ENCODE measurements at regions not wholly inside any gene's neighbourhood (a gene's known extent, or its start where the extent isn't known, plus 50 kb on each side); places are given as distances from the start of the nearest gene placed in this dataset.
"Not testable (repeated sequence)": the region's sequence is repeated elsewhere in the genome, so short reads cannot be mapped to it uniquely, and the experiment has no call there.

DNA sequence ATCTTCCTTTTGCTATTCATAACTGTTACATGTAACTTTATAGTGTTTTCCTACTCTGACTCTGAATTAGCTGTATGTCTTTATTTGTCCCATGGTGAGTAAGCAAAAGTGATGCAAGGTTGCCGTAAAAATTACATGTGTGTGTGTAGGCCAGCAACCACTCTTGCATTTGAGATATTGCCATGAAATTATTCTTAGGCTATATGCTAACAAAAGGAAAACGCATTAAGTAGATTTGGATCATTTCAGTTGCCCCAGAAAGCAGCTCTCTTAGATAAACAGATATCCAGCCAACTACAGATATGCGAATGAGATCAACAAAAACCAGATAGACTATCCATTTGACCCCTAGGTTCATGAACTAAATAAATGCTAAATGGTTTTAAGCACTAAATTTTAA is 73.6 kb downstream of the CYLC2 start:
- DNase-seq, result no peak

DNA sequence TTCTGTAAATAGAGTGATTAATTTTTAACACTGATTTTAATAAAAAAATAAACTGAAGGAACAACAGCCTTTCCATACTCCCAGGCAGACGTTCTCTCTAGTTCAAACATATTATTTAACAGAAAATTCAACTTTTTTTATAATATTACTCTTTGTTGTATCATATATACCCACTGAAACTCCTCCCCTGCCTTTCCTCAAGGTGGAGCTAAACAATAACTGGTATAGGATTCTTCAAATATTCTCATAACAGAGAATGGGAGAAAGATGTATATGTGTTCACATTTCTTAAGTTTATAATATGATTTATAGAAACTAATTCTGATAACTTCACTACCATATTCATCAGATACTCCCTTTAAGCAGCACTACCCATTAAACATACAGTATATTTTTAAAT is 83.4 kb downstream of the CYLC2 start:
- DNase-seq, result no peak

DNA sequence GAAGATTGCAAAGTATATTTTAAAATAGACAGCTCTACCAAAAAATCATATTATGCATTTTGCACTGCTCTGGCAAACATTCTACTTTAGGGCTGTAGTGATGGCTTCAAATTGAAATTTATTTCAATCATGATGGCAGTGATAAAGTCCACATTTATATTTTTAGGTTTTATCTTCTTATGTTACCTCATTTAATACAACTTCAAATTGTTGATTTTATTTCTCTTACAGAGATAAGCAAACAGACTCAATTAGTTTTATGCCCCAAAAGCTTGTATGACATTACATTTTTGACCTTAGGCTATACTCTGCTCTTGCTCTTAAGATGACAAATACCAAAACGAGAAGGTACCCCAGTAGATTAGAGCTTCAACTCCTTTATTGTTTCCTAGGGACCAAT is 87.4 kb downstream of the CYLC2 start:
- DNase-seq, result no peak

DNA sequence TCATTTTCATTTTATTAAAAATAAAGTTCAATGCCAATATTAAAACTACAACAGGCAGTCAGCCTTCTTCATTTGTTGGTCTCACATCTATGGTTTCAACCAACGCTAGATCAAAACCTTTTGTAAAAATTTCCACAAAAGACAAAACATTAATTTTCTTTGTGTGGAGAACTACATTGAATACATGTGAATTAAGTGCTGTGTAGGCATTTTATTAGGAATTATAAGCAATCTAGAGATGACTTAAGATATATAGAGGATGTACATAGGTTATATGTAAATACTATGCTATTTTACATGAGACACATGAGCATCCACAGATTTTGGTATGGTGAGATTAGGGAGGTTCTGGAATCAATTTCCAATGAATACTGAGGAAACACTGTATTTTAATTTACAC is 94.2 kb downstream of the CYLC2 start:
- DNase-seq, result no peak

DNA sequence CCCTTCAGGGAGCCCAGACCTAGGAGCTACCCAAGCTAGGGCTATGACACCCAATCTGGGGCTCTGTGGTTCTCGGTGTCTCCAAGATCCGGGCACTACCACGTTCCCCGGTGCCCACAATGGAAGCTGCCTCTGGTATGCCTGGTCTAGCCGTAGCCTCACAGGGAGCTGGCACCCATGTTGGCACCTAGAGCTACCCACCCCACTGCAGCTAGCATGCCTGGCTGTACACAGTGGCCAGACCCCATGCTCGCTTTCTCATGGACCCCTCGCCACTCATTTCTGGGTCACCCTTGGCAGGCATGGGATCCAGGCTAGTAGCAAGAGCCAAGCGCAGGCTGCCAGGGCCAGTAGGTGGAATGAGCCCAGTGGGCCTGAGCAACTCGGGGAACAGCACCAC is 109.0 kb downstream of the CYLC2 start:
- no peak for DNase-seq

DNA sequence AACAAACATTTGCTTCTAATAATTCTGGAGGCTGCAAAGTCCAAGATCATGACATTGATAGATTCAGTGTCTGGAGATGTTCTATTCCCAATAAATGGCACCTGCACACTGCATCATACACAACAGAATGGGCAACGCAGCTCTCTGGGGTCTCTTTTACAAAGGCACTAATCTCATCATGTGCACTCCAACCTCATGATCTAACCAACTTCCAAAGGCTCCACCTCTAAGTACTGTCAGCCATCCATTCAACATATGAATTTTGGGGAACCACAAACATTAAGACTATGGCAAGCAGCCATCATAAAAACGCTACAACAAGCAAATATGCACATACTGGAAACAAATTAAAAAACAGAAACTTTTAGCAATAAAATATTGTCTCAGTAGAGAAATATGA is 121.1 kb downstream of the CYLC2 start:
- no peak for DNase-seq

DNA sequence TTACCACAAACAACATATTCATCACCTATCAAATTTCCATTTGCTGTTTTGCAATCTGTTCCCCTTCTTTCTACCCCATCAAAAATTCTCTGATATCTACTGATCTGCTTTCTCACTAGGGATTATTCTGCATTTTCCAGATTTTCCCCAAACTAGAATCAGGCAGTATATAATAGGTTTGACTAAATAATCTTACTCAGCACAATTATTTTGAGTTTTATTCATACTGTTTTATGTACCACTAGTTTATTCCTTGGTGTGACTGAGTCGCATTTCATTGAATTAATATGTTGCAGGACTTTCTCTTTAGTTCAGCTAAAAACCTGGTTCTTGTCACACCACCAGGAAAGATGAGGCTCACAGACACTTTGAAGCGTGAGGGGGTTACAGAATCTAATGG is 131.4 kb downstream of the CYLC2 start:
- no peak for DNase-seq

DNA sequence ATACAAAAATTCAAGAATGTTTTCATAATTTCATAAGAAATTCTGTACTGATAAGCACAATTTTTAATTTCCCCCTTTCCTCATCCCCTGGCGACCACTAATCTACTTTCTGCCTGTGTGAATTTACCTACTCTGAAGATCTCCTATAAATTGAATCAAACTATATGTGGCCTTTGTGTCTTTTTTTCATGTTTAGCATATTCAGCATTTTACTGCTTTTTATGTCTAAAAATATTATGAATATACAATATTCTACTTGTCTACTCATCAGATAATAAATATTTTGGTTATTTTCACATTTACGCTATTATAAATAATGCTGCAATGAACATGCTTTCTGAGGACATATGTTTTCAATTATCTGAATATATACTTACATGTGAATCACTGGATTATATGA is 144.8 kb downstream of the CYLC2 start:
- no peak for DNase-seq

DNA sequence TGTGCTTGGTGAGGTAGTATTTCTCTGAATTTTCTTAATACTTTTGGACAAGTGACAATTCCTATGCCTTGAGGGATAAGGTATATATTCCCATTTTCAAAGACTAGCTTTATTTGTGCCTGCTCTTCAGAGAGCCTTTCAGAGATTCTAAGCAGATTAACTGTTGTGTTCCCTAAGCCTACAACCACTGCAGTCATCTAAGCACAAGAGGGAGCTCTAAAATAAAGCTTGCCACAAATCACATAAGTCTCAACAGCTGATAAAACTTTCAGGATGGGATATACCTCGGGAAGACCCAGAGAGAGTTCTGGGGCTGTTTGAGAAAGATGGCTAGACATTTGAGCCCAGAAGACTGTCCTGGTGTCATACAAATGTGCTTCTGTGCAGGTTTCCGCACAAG is 157.3 kb downstream of the CYLC2 start:
- no peak for DNase-seq

DNA sequence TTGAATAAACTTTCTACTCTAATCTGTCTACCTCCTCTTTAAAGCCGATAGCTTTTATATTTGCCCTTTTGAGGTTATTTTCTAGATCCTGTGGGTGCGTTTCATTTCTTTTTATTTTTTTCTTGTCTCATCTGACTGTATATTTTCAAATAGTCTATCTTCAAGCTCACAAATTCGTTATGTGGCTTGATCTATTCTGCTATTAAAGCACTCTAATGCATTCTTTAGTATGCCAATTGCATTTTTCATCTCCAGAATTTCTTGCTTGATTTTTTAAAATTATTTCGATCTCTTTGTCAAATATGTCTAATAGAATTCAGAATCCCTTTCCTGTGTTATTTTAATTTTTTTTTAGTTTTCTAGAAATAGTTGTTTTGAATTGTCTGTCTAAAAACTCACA is 172.4 kb downstream of the CYLC2 start:
- DNase-seq, result no peak

DNA sequence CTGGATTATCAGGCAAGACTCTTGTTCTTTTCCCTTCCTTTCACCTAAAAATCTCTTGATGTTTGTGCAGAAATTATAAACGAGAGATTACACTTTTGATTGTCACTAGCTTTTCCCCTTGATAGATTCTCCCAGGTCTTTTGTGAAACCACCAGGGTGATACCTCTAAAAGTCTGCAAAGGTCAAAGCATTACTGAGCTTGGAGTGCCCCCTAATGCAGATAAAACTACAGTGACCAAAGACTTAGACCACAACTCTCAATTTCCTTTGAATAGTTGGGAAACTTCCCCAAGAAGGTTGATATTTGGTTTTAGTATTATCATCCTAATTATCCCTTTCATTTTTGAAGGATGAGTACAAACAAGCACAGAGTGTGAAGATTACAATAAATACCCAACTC is 173.1 kb downstream of the CYLC2 start:
- DNase-seq, result no peak

DNA sequence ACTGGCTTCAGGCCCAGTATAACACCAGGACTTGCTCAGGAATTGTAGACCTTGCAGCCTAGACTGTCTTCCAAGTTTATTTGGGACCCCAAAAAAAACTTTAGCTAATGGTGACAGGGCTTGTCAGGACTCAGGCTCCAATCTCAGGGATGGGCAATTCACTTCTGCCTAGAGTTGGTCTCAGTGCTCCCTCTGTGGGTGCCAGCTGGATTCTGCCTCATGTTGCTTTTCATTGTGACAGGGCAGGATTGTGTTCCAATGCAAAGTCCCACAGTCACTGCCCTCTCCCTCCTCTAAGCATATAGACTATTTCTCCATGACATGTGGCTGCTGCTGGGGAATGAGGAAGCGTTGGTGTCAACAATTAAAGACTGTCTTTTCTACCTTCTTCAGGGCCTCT is 174.7 kb downstream of the CYLC2 start:
- DNase-seq, result no peak

DNA sequence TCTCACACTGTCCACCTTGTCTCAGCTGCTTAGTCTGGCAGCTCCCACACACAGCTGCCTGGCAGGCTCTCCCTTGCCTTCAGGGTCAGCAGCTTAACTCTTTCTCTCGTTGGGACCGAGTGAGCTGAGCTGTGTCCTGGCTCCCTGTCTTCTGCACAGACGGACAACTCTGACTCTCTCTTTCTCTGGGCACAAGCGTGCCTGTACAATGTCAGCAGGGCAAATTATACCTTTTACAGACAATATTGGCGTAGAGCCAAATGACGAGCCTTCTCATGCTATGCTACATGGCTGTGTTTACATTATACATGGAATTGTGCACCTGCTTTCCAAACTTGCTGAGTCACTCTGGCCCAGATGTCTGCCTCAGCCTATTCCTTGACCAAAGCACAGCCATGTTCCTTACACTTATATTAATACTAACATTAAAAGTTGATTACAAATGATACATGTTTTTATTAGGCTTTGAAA is 188.6 kb downstream of the CYLC2 start:
- DNase-seq, result peak; percentile 94

DNA sequence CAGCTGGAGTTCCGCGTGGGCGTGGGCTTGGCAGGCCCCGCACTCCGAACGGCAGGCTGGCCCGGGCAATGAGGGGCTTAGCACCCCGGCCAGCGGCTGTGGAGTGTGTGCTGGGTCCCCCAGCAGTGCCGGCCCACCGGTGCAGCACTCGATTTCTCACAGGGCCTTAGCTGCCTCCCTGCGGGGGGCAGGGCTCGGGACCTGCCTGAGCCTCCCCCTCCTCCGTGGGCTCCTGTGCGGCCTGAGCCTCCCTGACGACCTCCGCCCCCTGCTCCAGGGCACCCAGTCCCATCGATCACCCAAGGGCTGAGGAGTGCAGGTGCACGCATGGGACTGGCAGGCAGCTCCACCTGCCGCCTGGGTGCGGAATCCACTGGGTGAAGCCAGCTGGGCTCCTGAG is 191.8 kb downstream of the CYLC2 start:
- no peak for DNase-seq

DNA sequence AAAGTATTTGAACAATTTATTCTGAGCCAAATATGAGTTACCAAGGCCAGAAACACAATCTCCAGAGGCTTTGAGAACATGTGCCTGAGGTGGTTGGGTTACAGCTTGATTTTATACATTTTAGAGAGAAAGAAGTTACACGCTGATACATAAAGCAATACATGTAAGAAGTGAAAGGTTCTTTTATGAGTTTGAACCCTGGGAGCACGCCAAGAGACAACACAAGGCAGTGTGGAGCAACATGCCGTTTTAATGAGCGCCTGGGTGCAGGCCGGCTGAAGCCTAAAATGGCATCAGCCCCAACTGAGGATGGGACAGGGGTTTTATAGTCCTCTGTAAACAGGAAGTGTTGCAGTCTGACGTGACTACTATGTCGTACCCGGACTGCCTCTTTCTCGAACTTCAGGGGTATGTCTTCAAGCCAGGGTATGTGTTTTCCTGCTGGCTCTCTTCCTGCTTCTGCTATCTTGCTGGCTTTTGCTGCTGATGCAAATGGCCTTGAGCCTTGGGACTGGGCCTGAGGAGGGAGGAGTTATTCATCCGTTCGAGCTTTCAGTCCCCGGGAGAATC is 193.7 kb downstream of the CYLC2 start:
- no peak for DNase-seq

DNA sequence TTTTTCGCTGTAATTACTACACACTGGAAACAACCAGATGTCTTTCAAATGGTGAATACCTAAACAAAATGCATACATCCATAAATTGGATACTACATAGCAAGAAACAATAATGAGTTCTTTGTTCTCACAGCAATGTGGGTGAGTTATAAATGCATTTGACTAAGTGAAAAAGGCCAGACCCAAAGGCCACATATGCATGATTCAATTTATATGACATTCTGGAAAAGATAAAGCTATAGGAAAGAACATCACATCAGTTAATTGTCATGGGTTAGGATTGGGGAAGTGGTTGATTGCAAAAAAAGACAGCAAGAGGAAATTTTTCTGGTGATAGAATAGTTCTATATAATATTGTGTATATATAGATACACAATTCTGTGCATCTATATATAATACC is 198.9 kb downstream of the CYLC2 start:
- no peak for DNase-seq

DNA sequence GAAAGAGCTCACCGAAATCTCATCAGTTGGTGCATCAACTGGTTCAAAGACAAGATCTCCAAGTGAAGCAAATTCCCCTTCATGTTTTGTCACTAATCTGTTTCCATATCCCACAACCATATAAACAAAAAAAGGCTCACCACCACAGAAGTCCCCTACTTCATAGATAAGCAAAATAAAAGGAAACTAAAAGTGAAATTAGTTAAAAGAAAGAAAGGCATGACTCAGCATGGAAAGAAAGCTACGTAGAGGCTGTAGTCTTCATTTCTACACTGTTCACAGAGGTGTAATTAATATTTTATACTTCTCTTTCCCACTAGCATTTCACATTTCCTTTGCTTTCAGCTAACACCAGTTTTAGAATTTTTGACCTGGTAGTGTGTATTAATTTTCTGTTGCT is 208.0 kb downstream of the CYLC2 start:
- no peak for DNase-seq

DNA sequence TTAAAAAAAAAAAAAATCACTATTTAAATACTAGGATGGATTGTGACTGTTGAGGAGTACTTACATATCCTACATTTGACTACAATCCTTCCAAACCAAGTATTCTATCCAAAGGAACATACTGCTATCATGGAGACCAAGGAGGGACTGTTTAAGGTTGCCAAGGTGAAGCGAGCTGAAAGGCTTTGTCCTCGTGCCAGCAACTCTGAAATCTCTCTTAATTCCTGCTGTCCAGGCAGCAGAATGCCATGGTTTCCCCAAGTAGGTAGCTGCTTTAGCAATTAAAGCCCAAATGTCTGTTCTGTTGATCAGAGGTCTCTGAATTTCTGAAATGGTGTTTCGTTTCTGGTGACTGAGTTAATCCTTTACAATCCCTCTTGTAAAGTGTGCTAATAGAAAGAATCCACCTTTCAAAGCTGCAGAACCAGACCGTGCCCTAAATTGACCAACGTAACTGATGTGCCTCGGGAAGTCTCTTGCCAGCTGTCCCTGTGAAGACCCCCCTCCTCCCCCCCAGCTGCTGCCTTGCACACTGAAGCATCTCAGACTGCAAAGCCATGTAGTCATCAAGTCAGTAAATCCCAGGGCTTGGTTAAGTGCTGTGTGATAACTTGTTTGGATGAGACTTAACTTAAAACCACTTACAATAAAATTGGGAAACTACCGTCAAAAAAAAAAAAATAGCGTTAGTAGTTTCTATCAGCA is 210.9 kb downstream of the CYLC2 start:
- DNase-seq, result not testable (repeated sequence)

DNA sequence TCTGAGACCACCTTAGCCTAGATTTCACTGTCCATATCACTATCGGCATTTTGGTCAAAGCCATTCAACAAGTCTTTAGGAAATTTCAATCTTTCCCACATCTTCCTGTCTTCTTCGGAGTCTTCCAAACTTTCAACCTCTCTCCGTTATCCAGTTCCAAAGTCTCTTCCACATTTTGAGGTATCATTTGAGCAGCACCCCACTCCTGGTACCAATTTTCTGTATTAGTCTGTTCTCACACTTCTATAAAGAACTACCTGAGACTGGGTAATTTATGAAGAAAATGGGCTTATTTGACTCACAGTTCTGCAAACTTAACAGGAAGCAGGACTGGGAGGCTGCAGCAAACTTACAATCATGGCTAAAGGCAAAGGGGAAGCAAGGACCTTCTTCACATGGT is 215.5 kb downstream of the CYLC2 start:
- DNase-seq, result no peak

DNA sequence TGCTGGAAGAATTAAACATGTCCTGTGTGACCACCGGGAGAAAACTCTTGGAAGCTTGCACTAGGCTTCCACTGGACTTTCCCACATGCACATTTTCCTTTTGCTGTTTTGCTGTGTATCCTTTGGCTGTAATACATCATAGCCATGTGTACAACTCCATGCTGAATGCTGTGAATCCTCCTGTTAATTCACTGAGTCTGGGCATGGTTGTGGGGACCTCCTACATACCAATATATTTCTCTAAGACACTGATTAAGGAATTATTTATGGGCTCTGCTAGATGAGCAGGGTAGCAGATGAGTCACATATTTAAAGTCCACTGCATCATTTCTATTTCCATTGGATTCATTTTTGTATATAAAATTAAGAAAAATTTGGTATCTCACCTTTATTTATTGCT is 220.1 kb downstream of the CYLC2 start:
- no peak for DNase-seq

DNA sequence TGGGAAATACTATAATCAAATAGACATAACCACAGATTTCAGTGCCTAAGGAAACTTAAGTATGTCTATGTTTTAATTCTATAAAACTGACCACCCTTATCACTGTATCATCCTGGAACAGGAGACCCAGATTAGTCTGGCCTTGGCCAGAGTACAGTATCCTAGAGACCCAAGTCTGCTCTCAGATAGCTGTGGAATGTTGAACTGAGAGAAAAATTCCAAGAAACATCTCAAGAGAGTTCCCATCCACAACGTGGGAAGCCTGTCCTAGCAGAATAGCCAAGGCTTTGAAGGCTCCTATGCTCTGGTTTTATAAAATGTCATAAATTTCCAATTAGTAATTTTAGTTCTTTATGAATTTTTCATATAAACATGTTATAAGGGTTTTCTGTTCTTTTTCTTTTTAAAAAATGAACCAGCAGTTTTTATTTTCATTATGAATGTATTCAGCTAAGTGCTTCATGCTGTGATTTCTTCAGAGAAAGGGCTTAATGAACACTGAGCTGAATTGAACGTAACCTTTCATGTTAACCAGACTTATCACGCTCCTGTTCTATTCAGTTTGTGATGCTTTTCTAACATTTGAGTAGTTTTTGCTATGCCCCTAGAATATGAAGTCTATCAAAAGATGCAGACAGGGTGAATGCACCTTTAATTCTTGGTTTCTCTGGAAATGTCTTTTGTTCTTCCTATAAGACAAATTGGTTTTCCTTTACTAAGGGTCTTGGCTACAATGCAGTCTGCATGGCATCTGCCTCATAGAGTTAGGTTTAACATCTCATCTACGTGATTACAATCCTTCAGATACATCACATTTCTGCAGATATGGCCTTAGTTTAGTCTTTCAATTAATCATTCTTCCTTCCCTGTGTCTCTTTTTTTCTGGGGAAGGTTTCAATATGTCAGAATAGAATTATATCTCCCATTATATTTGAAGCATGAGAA is 230.8 kb downstream of the CYLC2 start:
- no peak for DNase-seq

DNA sequence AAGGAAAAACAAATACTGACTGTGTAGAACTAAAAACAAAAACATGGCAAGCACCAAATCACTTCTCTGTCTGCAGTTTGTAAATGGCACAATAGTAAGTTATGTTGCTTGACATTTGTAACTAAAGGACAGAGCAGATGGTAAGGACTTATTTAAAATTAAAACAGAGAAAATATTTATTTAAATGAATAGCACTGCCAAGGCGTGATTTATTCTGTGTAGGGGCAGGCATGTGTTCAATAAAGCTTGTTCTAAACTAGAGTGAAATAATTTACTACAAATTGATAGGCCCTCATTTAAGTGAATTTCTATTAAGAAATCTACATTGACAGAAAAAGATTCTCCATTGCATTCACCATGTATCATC is 231.5 kb downstream of the CYLC2 start:
- DNase-seq, result no peak

DNA sequence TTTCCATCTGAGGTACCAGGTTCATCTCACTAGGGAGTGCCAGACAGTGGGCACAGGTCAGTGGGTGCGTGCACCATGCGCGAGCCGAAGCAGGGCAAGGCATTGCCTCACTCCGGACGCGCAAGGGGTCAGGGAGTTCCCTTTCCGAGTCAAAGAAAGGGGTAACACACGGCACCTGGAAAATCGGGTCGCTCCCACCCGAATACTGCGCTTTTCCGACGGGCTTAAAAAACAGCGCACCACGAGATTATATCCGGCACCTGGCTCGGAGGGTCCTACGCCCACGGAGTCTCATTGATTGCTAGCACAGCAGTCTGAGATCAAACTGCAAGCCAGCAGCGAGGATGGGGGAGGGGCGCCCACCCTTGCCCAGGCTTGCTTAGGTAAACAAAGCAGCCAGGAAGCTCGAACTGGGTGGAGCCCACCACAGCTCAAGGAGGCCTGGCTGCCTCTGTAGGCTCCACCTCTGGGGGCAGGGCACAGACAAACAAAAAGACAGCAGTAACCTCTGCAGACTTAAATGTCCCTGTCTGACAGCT is 242.5 kb downstream of the CYLC2 start:
- DNase-seq, result not testable (repeated sequence)

DNA sequence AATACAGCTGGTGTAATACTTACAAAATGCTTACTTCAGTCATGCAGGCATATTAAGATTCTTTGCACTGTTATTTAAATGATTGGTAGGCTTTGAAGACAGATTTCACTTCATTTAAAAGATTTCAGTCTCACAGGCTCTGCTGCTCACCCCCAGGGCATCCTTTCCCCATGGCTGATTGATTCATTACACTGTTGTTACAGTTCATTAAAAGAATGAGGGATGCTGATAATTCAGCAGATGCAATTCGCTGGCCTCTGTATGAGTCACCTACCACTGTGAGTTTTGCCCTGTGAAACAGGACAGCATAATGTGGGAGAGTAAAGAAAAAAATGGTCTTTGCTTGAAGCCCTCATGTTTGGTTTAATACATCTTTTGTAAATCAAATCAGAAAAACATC is 246.9 kb downstream of the CYLC2 start:
- DNase-seq, result no peak

All from NCI-H1105 treated with DMSO at 0.1 percent for 48 hours (cell line).